Stomach (tissue), 8 donors: ENCODE measurements at regions not wholly inside any gene's neighbourhood (a gene's known extent, or its start where the extent isn't known, plus 50 kb on each side); places are given as distances from the start of the nearest gene placed in this dataset.

Experiments used
- DNase-seq, 2 donors: peaks; one replicate each; pipeline versions ENCODE4 v3.0.0 to v3.0.0-alpha.2; 2013 to 2019
- H3K27ac ChIP-seq, 5 donors: fragments of 200-600 bp in 4 of 5; sonication (generic) in 4 of 5; one replicate each; pipeline ENCODE4 v1.5.1; 2013 to 2019; ENCODE audit warnings: mild to moderate bottlenecking in 1 of 5, moderate library complexity in 1 of 5
- H3K27me3 ChIP-seq, 3 donors: fragments of 200-600 bp; sonication (generic); one replicate each; pipeline ENCODE4 v1.5.1; 2017 to 2019; ENCODE audit warnings: mixed run types in 1 of 3
- H3K36me3 ChIP-seq, 4 donors: fragments of 200-600 bp; sonication (generic); 1 replicate in 3 of 4; 2 replicates in 1 of 4; pipeline ENCODE4 v1.5.1; 2016 to 2019
- H3K4me1 ChIP-seq, 4 donors: fragments of 200-600 bp; sonication (generic); one replicate each; pipeline ENCODE4 v1.5.1; 2016 to 2019
- H3K4me3 ChIP-seq, 4 donors: fragments of 200-600 bp; sonication (generic) in 3 of 4; one replicate each; pipeline ENCODE4 v1.5.1; 2016 to 2019; ENCODE audit warnings: mild to moderate bottlenecking in 1 of 4
- H3K9me3 ChIP-seq, 4 donors: fragments of 200-600 bp; sonication (generic); one replicate each; pipeline ENCODE4 v1.5.1; 2016 to 2019
- CTCF ChIP-seq, 7 experiments: fragments of 450-650 bp in 4 of 7; fragments of 200-600 bp in 3 of 7; sonication (generic) in 3 of 7; IDR thresholded peaks; one replicate each; pipeline ENCODE4 v1.5.1; 2016 to 2019; ENCODE audit warnings: antibody characterized with exemption in 7 of 7, control low read depth in 2 of 7, mild to moderate bottlenecking in 1 of 7
- EP300 ChIP-seq: sonication (generic); formaldehyde crosslinking; IDR thresholded peaks from one replicate; pipeline ENCODE4 v1.6.1; 2017; ENCODE audit warnings: antibody characterized with exemption
- POLR2A ChIP-seq, 4 donors: fragments of 450-650 bp; IDR thresholded peaks; one replicate each; pipeline ENCODE4 v1.6.1; 2016; ENCODE audit warnings: antibody characterized with exemption in 4 of 4, control low read depth in 2 of 4, mild to moderate bottlenecking in 1 of 4, moderate library complexity in 1 of 4
- POLR2AphosphoS5 ChIP-seq, 3 donors: sonication (generic); formaldehyde crosslinking; IDR thresholded peaks; one replicate each; pipeline ENCODE4 v1.6.1; 2016; ENCODE audit warnings: antibody characterized with exemption in 3 of 3
- WGBS, 5 donors: extraction: QIAGEN DNeasy Blood & Tissue Kit in 3 of 5; methylation state at CpG; one replicate each; pipeline versions ENCODE4 v1.1.5 to v1.1.7; 2013 to 2018; 5-methylcytosine and 5-hydroxymethylcytosine counted together
- intact Hi-C: fragments of 100-400 bp; cut with DNase I; formaldehyde crosslinking; loops from one replicate; pipeline ENCODE4 v1.15.1; 2023; ENCODE audit warnings: low total_unique reads
- donor health status: healthy with polysubstance abuse.
- donor health status: Bipolar disorder and iron deficiency.
- donor health status: healthy.

- Histone ChIP-seq H3K4me3 (no peak overlapping the region), H3K4me1 (no peaks in the 10 kb centered on the region), H3K27ac (no peak overlapping the region), H3K9me3 (no peaks in the 10 kb centered on the region), H3K27me3 (no peaks in the 10 kb centered on the region), H3K36me3 (no peaks in the 10 kb centered on the region)
- TF ChIP-seq POLR2A (IDR thresholded peaks at IDR 0.05) = no peak
- TF ChIP-seq EP300 = no peak
- TF ChIP-seq CTCF (IDR thresholded peaks at IDR 0.05) = no peak
- TF ChIP-seq POLR2AphosphoS5 (IDR thresholded peaks at IDR 0.05) = no peak
- intact Hi-C loops = no loop called here
- 15 to 48% (median 39%) methylated on average over 3 of the region's 3 CpGs for WGBS, 5 donors
- DNase-seq = no peak
Observed at GRCh38 chr4:22062676-22063075, 114.1 kb upstream of the KCNIP4 start.

- 67 to 80% (median 72%) methylated on average over 5 of the region's 5 CpGs for WGBS, 5 donors
- Histone ChIP-seq H3K9me3 (peaks cover 0 to 8% (median 0%) of the 10 kb centered on the region in 4 donors), H3K27ac (no peak overlapping the region), H3K4me1 (no peaks in the 10 kb centered on the region), H3K36me3 (no peaks in the 10 kb centered on the region), H3K27me3 (no peaks in the 10 kb centered on the region), H3K4me3 (no peak overlapping the region)
- intact Hi-C loops = no loop called here
- DNase-seq = no peak
- TF ChIP-seq POLR2AphosphoS5 (IDR thresholded peaks at IDR 0.05) (no peak), CTCF (IDR thresholded peaks at IDR 0.05) (no peak), EP300 (no peak), POLR2A (IDR thresholded peaks at IDR 0.05) (no peak)
Observed at GRCh38 chr4:22055954-22056353, 107.4 kb upstream of the KCNIP4 start.

GRCh38 chr4:22052076-22052475, 103.5 kb upstream of the KCNIP4 start:
- no peak for TF ChIP-seq EP300
- TF ChIP-seq POLR2AphosphoS5 (IDR thresholded peaks at IDR 0.05) = no peak
- TF ChIP-seq CTCF (IDR thresholded peaks at IDR 0.05) = no peak
- no peak for TF ChIP-seq POLR2A (IDR thresholded peaks at IDR 0.05)
- Histone ChIP-seq H3K27ac (no peak overlapping the region), H3K27me3 (no peaks in the 10 kb centered on the region), H3K4me1 (no peaks in the 10 kb centered on the region), H3K4me3 (no peak overlapping the region), H3K9me3 (peaks cover 0 to 21% (median 9%) of the 10 kb centered on the region in 4 donors), H3K36me3 (no peaks in the 10 kb centered on the region)
- 67 to 94% (median 83%) methylated on average over 1 of the region's 1 CpG for WGBS, 5 donors
- no peak for DNase-seq
- intact Hi-C loops = no loop called here

GRCh38 chr4:22048323-22048722, 99.8 kb upstream of the KCNIP4 start:
- intact Hi-C loops = no loop called here

More at GRCh38 chr4:22048323-22048722, 99.8 kb upstream of the KCNIP4 start:
- H3K27me3 ChIP-seq = no peaks in the 10 kb centered on the region
- 17 to 44% (median 44%) methylated on average over 2 of the region's 2 CpGs for WGBS, 5 donors
- H3K36me3 ChIP-seq = no peaks in the 10 kb centered on the region
- no peak for DNase-seq
- H3K27ac ChIP-seq = no peak overlapping the region
- no peaks in the 10 kb centered on the region for H3K4me1 ChIP-seq
- H3K9me3 ChIP-seq = peaks cover 0 to 18% (median 9%) of the 10 kb centered on the region in 4 donors
- no peak for TF ChIP-seq POLR2AphosphoS5 (IDR thresholded peaks at IDR 0.05)
- TF ChIP-seq POLR2A (IDR thresholded peaks at IDR 0.05) = no peak
- TF ChIP-seq CTCF (IDR thresholded peaks at IDR 0.05) = no peak
- TF ChIP-seq EP300 = no peak
- no peak overlapping the region for H3K4me3 ChIP-seq
